ENCODE measurements at regions not wholly inside any gene's neighbourhood (a gene's known extent, or its start where the extent isn't known, plus 50 kb on each side); places are given as distances from the start of the nearest gene placed in this dataset.

- TF ChIP-seq CTCF (IDR thresholded peaks at IDR 0.05; ENCODE audit: poor library complexity, severe bottlenecking) (no peak), REST (IDR thresholded peaks at IDR 0.05; ENCODE audit: borderline replicate concordance) (no peak)
These were observed 686.7 kb downstream of the ISL1 start for GRCh38 chr5:52069997-52070396.
